Retina (tissue), 1 donor: ENCODE measurements at regions not wholly inside any gene's neighbourhood (a gene's known extent, or its start where the extent isn't known, plus 50 kb on each side); places are given as distances from the start of the nearest gene placed in this dataset.
"Not testable (repeated sequence)": the region's sequence is repeated elsewhere in the genome, so short reads cannot be mapped to it uniquely, and the experiment has no call there.

ENCODE experiments used
- DNase-seq: peaks from one replicate; pipeline ENCODE4 v3.0.0-alpha.2; 2016

GRCh38 chr9:1115370-1115769, 65.2 kb downstream of the DMRT2 start:
- no peak for DNase-seq

- DNase-seq: no peak
Measured at GRCh38 chr9:1117439-1117838, 67.3 kb downstream of the DMRT2 start.

GRCh38 chr9:1120500-1121165, 70.5 kb downstream of the DMRT2 start:
- DNase-seq: no peak

DNA sequence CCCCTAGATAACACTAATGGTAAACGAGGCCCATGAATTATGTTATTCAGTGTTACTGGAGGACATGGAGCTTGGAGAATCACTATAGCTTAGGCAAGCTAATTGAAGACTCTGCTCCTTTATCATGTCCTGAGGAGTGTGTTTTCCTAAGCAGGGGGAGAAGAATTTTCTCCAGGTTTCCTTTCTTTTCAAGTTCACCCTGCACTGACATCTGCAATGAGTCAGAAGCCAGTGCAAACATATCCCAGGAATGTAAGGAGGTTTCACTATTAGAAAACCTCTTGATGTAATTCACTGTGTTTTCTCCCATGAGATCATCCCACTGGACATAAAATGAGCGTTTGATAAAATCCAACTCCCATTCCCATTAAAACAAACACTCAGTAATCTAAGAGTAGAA, 75.6 kb downstream of the DMRT2 start:
- no peak for DNase-seq

DNA sequence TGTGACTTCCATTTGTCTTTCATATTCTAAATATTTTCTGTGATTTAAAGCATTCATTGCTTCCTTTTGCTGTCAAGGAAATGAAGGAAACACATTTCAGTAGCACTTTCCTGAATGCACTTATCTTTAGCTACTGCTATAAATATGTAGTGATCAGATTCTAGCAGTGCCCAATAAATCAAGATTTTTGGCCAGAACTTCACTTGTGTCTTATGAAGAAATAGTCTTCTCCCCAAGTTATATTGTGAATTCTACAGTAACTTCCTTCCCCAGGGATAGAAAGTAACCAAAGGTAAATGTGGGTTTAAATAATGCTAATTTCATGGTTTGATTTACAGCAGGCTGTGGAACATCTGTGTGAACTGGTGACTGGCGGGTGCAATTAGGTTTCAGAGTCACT, 77.9 kb downstream of the DMRT2 start:
- DNase-seq: no peak

DNA sequence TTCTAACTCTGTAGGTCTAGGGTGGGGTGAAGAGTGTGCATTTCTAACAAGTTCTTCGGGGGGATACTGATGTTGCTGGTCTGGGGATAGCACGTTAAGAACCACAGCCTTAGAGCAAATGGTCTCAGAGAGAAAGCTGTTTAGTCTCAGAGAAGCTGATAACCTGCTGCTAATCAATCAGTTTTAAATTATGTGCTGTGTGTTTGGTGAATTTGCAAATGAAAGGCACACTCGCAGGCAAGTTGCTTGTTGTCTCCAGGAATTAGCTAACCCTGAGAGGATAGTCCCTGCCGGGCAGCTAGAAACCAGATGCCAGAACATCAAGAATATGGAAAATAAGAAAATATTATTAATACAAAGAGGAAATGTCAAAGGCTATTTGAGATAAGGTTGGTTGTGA, 79.2 kb downstream of the DMRT2 start:
- DNase-seq: no peak

DNA sequence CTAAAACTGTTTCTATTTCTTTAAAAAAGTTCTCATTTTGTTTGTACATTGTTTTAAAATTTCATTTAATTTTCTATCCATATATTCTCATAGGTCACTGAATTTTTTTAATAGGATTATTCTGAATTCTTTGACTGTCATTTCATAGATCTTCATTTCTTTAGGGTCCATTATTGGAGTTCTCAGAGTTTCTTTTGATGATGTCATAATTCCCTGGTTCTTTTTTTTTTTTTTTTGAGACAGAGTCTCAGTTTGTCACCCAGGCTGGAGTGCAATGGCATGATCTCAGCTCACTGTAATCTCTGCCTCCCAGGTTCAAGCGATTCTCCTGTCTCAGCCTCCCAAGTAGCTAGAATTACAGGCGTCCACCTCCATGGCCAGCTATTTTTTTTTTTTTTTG, 89.9 kb downstream of the DMRT2 start:
- no peak for DNase-seq

DNA sequence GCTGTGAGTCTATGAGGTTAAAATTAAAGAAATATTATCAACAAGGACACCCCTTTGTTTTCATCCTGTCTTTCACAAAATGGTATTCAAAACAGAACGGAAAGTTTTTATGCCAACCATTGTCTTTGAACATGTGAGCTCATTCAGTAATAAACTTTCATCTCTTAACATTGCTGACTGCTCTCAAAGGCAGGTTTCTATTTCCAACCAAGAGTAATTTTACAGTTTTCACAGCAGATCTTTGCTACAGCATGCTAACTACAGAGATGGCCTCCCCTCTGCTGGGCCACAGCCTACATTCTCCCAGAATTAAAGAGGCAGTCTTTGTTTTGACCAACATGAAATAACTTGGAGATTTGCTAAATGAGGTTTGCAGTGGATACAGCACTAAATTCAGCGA, 101.5 kb downstream of the DMRT2 start:
- DNase-seq: no peak

GRCh38 chr9:1152171-1152570, 102.0 kb downstream of the DMRT2 start:
- no peak for DNase-seq

DNA sequence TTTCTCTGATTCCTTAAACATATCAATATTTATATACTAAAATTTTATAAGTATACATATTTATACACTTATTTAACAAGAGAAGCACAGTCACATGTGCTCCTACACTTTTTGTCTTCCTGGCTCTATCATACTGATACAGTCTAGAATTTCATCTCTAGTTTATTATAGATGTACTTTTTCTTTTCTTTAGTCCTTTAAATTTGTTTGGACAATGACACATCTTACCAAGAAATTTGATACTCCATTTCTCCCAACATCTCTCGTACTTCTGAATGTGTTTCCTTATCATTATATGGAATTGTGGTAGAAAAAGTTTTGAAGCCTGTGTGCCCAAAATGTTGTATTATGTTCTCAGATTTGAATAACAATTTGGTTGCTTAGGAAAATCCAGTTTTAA, 104.6 kb downstream of the DMRT2 start:
- no peak for DNase-seq

DNA sequence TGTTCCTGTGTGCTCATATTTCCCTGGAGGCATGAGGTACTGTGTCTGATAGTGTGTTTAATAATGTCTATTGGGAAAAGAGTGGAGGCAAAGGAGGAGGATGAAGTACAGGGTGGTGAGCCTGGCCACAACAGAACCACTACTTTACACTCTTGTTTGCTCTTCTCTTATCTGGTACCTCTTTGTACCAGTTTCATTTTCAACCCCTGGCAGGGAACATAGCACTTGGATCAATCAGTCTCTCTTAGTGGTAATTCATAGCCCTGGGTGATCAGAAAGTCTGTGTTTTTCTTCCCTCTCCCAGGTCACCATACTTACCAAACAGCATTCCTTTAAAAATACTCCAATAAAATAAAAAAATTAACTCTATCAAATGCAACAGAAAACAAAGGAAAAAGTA, 105.4 kb downstream of the DMRT2 start:
- no peak for DNase-seq

GRCh38 chr9:1156794-1157550, 106.8 kb downstream of the DMRT2 start:
- no peak for DNase-seq

GRCh38 chr9:1157836-1158235, 107.7 kb downstream of the DMRT2 start:
- DNase-seq: no peak

DNA sequence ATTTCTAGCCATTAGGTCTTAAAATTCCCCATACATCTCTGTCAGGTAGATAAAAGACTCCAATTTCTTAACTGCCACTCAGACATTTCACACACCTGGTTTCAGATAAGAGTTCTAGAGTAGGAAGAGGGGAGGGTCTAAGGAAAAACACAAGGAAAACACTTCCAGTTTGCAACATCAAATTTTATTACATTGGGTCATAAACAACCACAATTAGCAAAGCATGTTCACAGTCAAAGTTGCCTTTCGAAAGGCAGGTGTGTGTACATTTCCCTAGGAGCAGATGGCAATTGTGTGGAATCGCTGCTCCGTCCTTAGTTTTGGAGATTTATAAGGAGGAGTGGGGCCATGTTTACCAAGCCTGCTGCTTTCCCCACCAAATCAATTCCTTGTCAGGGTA, 120.8 kb downstream of the DMRT2 start:
- DNase-seq: no peak

- no peak for DNase-seq
Measured at GRCh38 chr9:1171546-1171945, 121.4 kb downstream of the DMRT2 start.

GRCh38 chr9:1173211-1173610, 123.1 kb downstream of the DMRT2 start:
- DNase-seq: no peak

DNA sequence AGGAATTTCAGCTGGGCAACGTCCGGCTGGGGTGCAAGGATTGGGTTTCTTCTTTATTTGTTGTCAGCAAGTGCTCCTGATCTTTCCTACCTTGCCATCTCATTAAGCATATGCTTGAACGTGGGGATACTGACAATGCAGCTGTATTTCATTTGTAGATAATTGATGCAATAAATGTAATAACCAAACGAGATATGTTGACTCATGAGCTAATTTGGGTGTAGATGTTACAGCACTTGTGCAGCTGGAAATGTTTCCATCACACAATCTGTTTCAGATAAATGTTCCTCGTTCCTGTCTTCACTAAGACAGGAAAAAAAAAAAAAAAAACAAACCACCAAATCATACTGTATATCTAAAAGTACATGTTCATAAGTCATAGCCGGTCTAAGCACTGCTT, 123.8 kb downstream of the DMRT2 start:
- no peak for DNase-seq

GRCh38 chr9:1179366-1179765, 129.2 kb downstream of the DMRT2 start:
- DNase-seq: no peak

- no peak for DNase-seq
Measured at GRCh38 chr9:1184146-1184545, 134.0 kb downstream of the DMRT2 start.

- DNase-seq: not testable (repeated sequence)
Measured at GRCh38 chr9:1187137-1187536, 137.0 kb downstream of the DMRT2 start.

GRCh38 chr9:1195636-1196035, 145.5 kb downstream of the DMRT2 start:
- not testable (repeated sequence) for DNase-seq

GRCh38 chr9:1198085-1198484, 147.9 kb downstream of the DMRT2 start:
- DNase-seq: no peak

GRCh38 chr9:1200847-1201251, 150.7 kb downstream of the DMRT2 start:
- DNase-seq: no peak

DNA sequence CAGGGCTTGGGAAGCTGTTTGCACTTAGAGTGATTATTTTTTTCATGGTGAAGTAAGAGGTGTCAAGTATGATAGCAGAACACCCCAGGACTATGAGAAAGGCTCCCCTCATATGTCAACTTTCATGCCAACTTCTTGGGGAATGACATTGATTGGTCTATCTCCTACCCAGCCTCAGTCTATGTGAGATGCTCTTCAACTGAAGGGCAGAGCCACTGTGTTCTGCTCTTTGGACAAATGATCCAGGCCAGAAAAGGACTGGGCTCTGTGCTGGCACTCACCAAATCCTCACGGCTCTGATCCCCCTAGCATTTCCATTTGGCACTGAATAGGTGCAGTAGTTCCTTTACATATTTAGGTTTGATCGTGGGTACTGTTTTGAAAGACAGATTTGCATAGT, 151.1 kb downstream of the DMRT2 start:
- no peak for DNase-seq

DNA sequence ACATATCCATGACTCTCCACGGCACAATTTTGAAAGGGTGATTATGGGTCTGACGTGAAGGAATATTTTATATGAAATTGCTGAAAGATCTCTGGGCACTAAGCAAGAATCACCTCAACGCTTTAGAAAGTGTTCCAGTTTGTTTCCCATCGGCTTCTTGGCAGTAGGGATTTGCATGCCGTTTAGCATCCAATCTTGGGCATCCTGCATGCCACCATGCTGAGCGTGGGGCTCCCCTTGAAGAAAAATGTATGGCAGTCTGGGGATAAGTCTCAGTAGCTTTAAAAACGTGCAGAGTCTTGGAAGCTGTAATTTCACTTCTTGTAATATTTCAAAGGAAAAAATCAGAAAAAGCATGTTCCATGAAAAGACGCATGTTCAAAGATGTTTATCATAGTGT, 151.7 kb downstream of the DMRT2 start:
- no peak for DNase-seq
